Posterior vena cava (tissue), 2 donors: ENCODE measurements at regions not wholly inside any gene's neighbourhood (a gene's known extent, or its start where the extent isn't known, plus 50 kb on each side); places are given as distances from the start of the nearest gene placed in this dataset.

ENCODE experiments used
- microRNA-seq, 2 donors: library from miRNA; unstranded; fragments of <30 nt; microRNA quantifications; one replicate each; pipeline ENCODE4 v1.2.0, GENCODE V29; 2020 to 2021; ENCODE audit warnings: borderline microRNAs expressed in 2 of 2
- donor health status: DM: yes; HTN: yes; CAD: no.
- donor health status: DM: yes; HTN: yes; CAD: no.

Small RNA genes lying in the stretch of these regions (microRNA-seq; reads per million reads assigned to microRNA genes)
- gene MIR3680-1, result 0 reads per million in 2 donors
